GM12892 (cell line): ENCODE measurements at regions not wholly inside any gene's neighbourhood (a gene's known extent, or its start where the extent isn't known, plus 50 kb on each side); places are given as distances from the start of the nearest gene placed in this dataset.

Experiments used
- DNase-seq: peaks from one replicate; pipeline ENCODE4 v3.0.0; 2011; ENCODE audit not compliant: insufficient read length
- FAIRE-seq: peaks from 2 replicates; lab custom pipeline; 2011; peaks lifted over from hg19 to GRCh38; lab: Jason Lieb, UNC
- POLR2A ChIP-seq: IDR thresholded peaks from 2 replicates; pipeline ENCODE4 v1.6.1; 2011; ENCODE audit warnings: low read depth, low read length, control low read depth
- POLR2AphosphoS5 ChIP-seq: IDR thresholded peaks from 2 replicates; pipeline ENCODE4 v1.6.1; 2011; ENCODE audit warnings: low read depth, low read length, control low read depth
- TAF1 ChIP-seq: IDR thresholded peaks from 2 replicates; pipeline ENCODE4 v1.6.1; 2011; ENCODE audit warnings: low read depth, mild to moderate bottlenecking, control low read depth, low read length, borderline replicate concordance

GRCh38 chr17:31695456-31696090 is 163.5 kb downstream of the COPRS start:
- TF ChIP-seq POLR2AphosphoS5 (no peak), TAF1 (no peak)
- FAIRE-seq = no peak
- DNase-seq = no peak

- DNase-seq = no peak
- FAIRE-seq = no peak
- no peak for TF ChIP-seq TAF1
- TF ChIP-seq POLR2AphosphoS5 = no peak
- no peak for TF ChIP-seq POLR2A
Measured at GRCh38 chr17:31693433-31694220, 165.4 kb downstream of the COPRS start.

GRCh38 chr17:31692632-31693031 is 166.4 kb downstream of the COPRS start:
- TF ChIP-seq TAF1 = no peak
- TF ChIP-seq POLR2A = no peak
- no peak for TF ChIP-seq POLR2AphosphoS5
- DNase-seq (no peak), FAIRE-seq (no peak)

- TF ChIP-seq POLR2AphosphoS5 = no peak
- DNase-seq = no peak
- no peak for FAIRE-seq
Measured at GRCh38 chr17:31692027-31692426, 167.0 kb downstream of the COPRS start.

- DNase-seq (no peak), FAIRE-seq (no peak)
- TF ChIP-seq TAF1 = no peak
- TF ChIP-seq POLR2AphosphoS5 = no peak
- no peak for TF ChIP-seq POLR2A
Measured at GRCh38 chr17:31691251-31691905, 167.7 kb downstream of the COPRS start.

- FAIRE-seq = no peak
- TF ChIP-seq POLR2AphosphoS5 = no peak
- TF ChIP-seq TAF1 = no peak
- TF ChIP-seq POLR2A = no peak
- no peak for DNase-seq
Measured at GRCh38 chr17:31690151-31690551, 168.9 kb downstream of the COPRS start.

GRCh38 chr17:31688701-31689100 is 170.3 kb downstream of the COPRS start:
- FAIRE-seq (no peak), DNase-seq (no peak)
- TF ChIP-seq POLR2A (no peak), POLR2AphosphoS5 (no peak), TAF1 (no peak)

GRCh38 chr17:31687505-31688126 is 171.4 kb downstream of the COPRS start:
- FAIRE-seq = no peak
- no peak for TF ChIP-seq TAF1
- no peak for TF ChIP-seq POLR2AphosphoS5
- TF ChIP-seq POLR2A = no peak
- DNase-seq = no peak

GRCh38 chr17:31686495-31686894 is 172.5 kb downstream of the COPRS start:
- TF ChIP-seq POLR2AphosphoS5 (no peak), POLR2A (no peak), TAF1 (no peak)
- DNase-seq = no peak
- no peak for FAIRE-seq

GRCh38 chr17:31684901-31685300 is 174.1 kb downstream of the COPRS start:
- TF ChIP-seq POLR2AphosphoS5 (no peak), POLR2A (no peak), TAF1 (no peak)
- no peak for DNase-seq
- FAIRE-seq = no peak

GRCh38 chr17:31680126-31680525 is 178.9 kb downstream of the COPRS start:
- peak; percentile 87 for FAIRE-seq

More at GRCh38 chr17:31680126-31680525, 178.9 kb downstream of the COPRS start:
- DNase-seq = no peak
- TF ChIP-seq POLR2AphosphoS5 (no peak), TAF1 (no peak), POLR2A (no peak)
